Neural progenitor cell (in vitro differentiated cells): ENCODE measurements at regions not wholly inside any gene's neighbourhood (a gene's known extent, or its start where the extent isn't known, plus 50 kb on each side); places are given as distances from the start of the nearest gene placed in this dataset.

Experiments
- DNase-seq: peaks from one replicate; pipeline ENCODE4 v3.0.0-alpha.2; 2016; ENCODE audit warnings: low spot score
- H2AFZ ChIP-seq: fragments of 200-600 bp; sonication (generic); replicated peaks from 2 replicates; pipeline ENCODE4 v1.6.1; 2016; ENCODE audit warnings: antibody characterized with exemption
- H3F3A ChIP-seq: fragments of 200-600 bp; sonication (generic); 2 replicates; pipeline ENCODE4 v1.6.1; 2016; ENCODE audit warnings: antibody characterized with exemption, low read depth
- H3K27ac ChIP-seq: fragments of 200-600 bp; sonication (generic); 2 replicates; pipeline ENCODE4 v1.5.1; 2016; ENCODE audit warnings: mild to moderate bottlenecking
- H3K27me3 ChIP-seq: fragments of 200-600 bp; sonication (generic); 2 replicates; pipeline ENCODE4 v1.6.1; 2016; ENCODE audit warnings: mild to moderate bottlenecking, moderate library complexity
- H3K36me3 ChIP-seq: fragments of 200-600 bp; sonication (generic); 2 replicates; pipeline ENCODE4 v1.5.1; 2016
- H3K4me1 ChIP-seq: fragments of 200-600 bp; sonication (generic); 2 replicates; pipeline ENCODE4 v1.6.1; 2016; ENCODE audit warnings: mixed run types
- H3K4me2 ChIP-seq: fragments of 200-600 bp; sonication (generic); 2 replicates; pipeline ENCODE4 v1.6.1; 2016
- H3K4me3 ChIP-seq: fragments of 200-600 bp; sonication (generic); 2 replicates; pipeline ENCODE4 v1.5.1; 2016
- H3K79me2 ChIP-seq: fragments of 200-600 bp; sonication (generic); 2 replicates; pipeline ENCODE4 v1.6.1; 2016; ENCODE audit warnings: low read depth
- H3K9ac ChIP-seq: fragments of 200-600 bp; sonication (generic); 2 replicates; pipeline ENCODE4 v1.6.1; 2016
- H3K9me3 ChIP-seq: fragments of 200-600 bp; sonication (generic); 2 replicates; pipeline ENCODE4 v1.5.1; 2016; ENCODE audit warnings: low read depth
- H4K20me1 ChIP-seq: fragments of 200-600 bp; sonication (generic); 2 replicates; pipeline ENCODE4 v1.6.1; 2016; ENCODE audit warnings: low read depth
- H3K27ac Mint-ChIP-seq: 3 replicates; pipeline ENCODE4 v1.8.0; 2021; ENCODE audit warnings: mixed read lengths
- H3K27me3 Mint-ChIP-seq: 2 replicates; pipeline ENCODE4 v1.8.0; 2022; ENCODE audit warnings: low read depth, mild to moderate bottlenecking, inconsistent platforms, moderate library complexity, mixed read lengths; ENCODE audit not compliant: insufficient read depth
- H3K36me3 Mint-ChIP-seq: 3 replicates; pipeline ENCODE4 v1.8.0; 2021; ENCODE audit warnings: mixed read lengths
- H3K4me1 Mint-ChIP-seq: 3 replicates; pipeline ENCODE4 v1.8.0; 2021; ENCODE audit warnings: mixed read lengths
- H3K4me3 Mint-ChIP-seq: 3 replicates; pipeline ENCODE4 v1.8.0; 2021; ENCODE audit warnings: mild to moderate bottlenecking, moderate library complexity, mixed read lengths
- H3K9me3 Mint-ChIP-seq: 3 replicates; pipeline ENCODE4 v1.8.0; 2020; ENCODE audit warnings: mixed read lengths
- EZH2 ChIP-seq: fragments of 200-600 bp; sonication (generic); IDR thresholded peaks from 2 replicates; pipeline ENCODE4 v1.6.1; 2017; ENCODE audit warnings: antibody characterized with exemption, mild to moderate bottlenecking, moderate library complexity
- EZH2phosphoT487 ChIP-seq: fragments of 200-600 bp; sonication (generic); IDR thresholded peaks from 2 replicates; pipeline ENCODE4 v1.6.1; 2017; ENCODE audit warnings: antibody characterized with exemption
- TF ChIP-seq, protein P1 (sequence below): fragments of 200-600 bp; sonication (generic); IDR thresholded peaks from 2 replicates; pipeline ENCODE4 v1.5.1; 2017; ENCODE audit warnings: antibody characterized with exemption, mild to moderate bottlenecking

DNA sequence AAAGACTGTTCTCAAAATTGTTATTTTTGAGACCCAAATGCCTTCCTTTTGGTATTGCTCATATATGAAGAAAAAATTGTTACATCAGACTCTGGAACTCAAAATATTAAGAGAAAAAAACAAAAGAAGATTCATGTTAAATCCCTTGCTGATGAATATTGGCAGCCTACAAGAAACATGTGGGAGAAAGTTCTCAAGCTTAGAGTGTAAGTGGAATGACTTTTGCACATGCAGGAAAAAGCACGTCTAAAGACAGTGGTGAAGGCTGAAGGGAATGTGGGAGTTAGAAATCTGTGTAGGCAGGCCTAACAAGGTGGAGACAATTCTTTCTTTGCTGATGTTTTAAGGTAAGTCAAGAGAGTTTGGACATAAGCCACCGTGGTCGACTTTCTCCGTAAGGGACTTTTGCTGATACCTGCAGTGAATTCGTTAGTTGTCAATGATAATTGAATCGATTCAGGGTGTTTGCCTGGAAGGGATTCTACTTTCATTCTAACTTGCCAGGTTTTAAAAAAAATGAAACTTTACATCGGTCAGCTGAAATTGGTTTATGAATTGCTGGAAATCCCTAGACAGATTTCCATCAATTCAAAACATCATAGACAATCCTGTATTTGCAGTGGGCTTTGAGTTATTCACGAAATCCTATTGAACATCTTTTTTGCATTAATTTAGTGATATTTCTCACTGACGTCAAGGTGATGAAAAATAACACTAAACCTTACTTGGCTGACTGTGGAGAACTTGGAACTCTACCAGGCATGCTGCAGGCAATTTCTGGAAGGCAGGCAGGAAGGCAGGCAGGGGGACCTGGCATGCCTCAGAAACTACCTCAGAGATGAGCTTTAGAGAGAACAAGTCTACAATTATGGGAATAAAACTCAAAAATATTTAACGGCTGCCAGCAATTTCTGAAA lies 359.1 kb upstream of the ADAMTSL1 start:
- no peak overlapping the region for H3K4me2 ChIP-seq
- no peaks in the 10 kb centered on the region for H3K4me1 ChIP-seq
- H3K4me1 Mint-ChIP-seq: no peaks in the 10 kb centered on the region
- H3K9me3 ChIP-seq: no peaks in the 10 kb centered on the region
- H3K9ac ChIP-seq: no peak overlapping the region
- no peak overlapping the region for H3K4me3 Mint-ChIP-seq
- no peak for DNase-seq
- H3K27me3 Mint-ChIP-seq: no peaks in the 10 kb centered on the region
- no peaks in the 10 kb centered on the region for H3K36me3 Mint-ChIP-seq
- H3K27ac Mint-ChIP-seq: no peak overlapping the region
- no peak overlapping the region for H3K27ac ChIP-seq
- H4K20me1 ChIP-seq: no peaks in the 10 kb centered on the region
- no peaks in the 10 kb centered on the region for H3K36me3 ChIP-seq
- H3K27me3 ChIP-seq: no peaks in the 10 kb centered on the region
- H3K4me3 ChIP-seq: no peak overlapping the region
- no peaks in the 10 kb centered on the region for H3K79me2 ChIP-seq
- no peaks in the 10 kb centered on the region for H3F3A ChIP-seq
- no peaks in the 10 kb centered on the region for H3K9me3 Mint-ChIP-seq
- TF ChIP-seq, protein P1, sequence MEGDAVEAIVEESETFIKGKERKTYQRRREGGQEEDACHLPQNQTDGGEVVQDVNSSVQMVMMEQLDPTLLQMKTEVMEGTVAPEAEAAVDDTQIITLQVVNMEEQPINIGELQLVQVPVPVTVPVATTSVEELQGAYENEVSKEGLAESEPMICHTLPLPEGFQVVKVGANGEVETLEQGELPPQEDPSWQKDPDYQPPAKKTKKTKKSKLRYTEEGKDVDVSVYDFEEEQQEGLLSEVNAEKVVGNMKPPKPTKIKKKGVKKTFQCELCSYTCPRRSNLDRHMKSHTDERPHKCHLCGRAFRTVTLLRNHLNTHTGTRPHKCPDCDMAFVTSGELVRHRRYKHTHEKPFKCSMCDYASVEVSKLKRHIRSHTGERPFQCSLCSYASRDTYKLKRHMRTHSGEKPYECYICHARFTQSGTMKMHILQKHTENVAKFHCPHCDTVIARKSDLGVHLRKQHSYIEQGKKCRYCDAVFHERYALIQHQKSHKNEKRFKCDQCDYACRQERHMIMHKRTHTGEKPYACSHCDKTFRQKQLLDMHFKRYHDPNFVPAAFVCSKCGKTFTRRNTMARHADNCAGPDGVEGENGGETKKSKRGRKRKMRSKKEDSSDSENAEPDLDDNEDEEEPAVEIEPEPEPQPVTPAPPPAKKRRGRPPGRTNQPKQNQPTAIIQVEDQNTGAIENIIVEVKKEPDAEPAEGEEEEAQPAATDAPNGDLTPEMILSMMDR: no peak
- TF ChIP-seq EZH2 (no peak), EZH2phosphoT487 (no peak)
- H2AFZ ChIP-seq: no peak overlapping the region

DNA sequence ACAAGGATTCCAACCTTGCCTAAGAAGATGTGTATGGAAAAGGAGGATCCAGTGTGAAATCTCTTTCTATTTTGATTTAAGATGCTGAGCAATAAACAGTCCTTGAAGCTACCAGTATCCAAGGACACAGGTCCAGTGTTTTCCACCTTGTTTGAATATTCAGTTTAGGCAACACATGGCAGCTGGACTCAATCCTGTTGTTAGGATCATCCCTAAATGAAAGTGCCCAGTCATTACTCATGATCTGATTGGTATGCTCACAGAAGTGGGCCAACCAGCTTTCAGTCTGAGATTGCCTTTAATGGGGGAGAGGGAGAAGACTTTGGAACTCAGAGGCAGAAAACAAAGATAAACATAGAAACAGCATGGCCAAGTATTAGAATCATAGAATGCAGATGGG lies 355.7 kb upstream of the ADAMTSL1 start:
- Mint-ChIP-seq H3K36me3 (no peaks in the 10 kb centered on the region), H3K27me3 (no peaks in the 10 kb centered on the region), H3K4me3 (no peak overlapping the region), H3K4me1 (no peaks in the 10 kb centered on the region), H3K9me3 (no peaks in the 10 kb centered on the region), H3K27ac (no peak overlapping the region)
- Histone ChIP-seq H3K4me1 (no peaks in the 10 kb centered on the region), H3K9me3 (no peaks in the 10 kb centered on the region), H3K4me3 (no peak overlapping the region), H3F3A (no peaks in the 10 kb centered on the region), H3K27ac (no peak overlapping the region), H3K9ac (no peak overlapping the region), H4K20me1 (no peaks in the 10 kb centered on the region), H3K27me3 (no peaks in the 10 kb centered on the region), H2AFZ (no peak overlapping the region), H3K36me3 (no peaks in the 10 kb centered on the region), H3K4me2 (no peak overlapping the region), H3K79me2 (no peaks in the 10 kb centered on the region)
- DNase-seq: no peak
- TF ChIP-seq, protein P1: no peak
- no peak for TF ChIP-seq EZH2phosphoT487

DNA sequence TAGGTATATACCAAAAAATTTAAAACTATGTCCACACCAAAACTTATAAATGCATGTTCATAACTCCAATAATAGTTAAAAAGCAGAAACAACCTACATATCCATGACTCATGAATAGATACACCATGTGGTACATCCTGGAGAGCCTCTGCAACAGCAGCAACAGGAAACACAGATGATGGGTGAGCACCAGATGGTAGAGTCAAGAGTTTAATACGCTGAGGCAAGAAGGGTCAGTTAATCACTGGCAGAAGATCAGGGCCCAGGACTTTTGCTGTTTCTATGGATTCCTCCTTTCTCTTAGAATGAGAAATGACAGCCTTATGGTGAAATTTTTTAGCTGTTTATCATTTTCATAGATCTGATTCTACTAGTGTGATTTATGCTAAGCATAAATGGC lies 351.8 kb upstream of the ADAMTSL1 start:
- Histone ChIP-seq H3K27me3 (no peaks in the 10 kb centered on the region), H3K9me3 (no peaks in the 10 kb centered on the region), H3F3A (no peaks in the 10 kb centered on the region), H3K4me3 (no peak overlapping the region), H2AFZ (no peak overlapping the region), H3K4me2 (no peak overlapping the region), H3K27ac (no peak overlapping the region), H3K79me2 (no peaks in the 10 kb centered on the region), H3K36me3 (no peaks in the 10 kb centered on the region), H4K20me1 (no peaks in the 10 kb centered on the region), H3K9ac (no peak overlapping the region), H3K4me1 (no peaks in the 10 kb centered on the region)
- TF ChIP-seq, protein P1: no peak
- TF ChIP-seq EZH2phosphoT487 (no peak), EZH2 (no peak)
- H3K27ac Mint-ChIP-seq: no peak overlapping the region
- no peaks in the 10 kb centered on the region for H3K36me3 Mint-ChIP-seq
- no peaks in the 10 kb centered on the region for H3K9me3 Mint-ChIP-seq
- H3K27me3 Mint-ChIP-seq: no peaks in the 10 kb centered on the region
- no peak overlapping the region for H3K4me3 Mint-ChIP-seq
- no peak for DNase-seq
- no peaks in the 10 kb centered on the region for H3K4me1 Mint-ChIP-seq
